Psoas muscle (tissue), 7 donors: ENCODE measurements at regions not wholly inside any gene's neighbourhood (a gene's known extent, or its start where the extent isn't known, plus 50 kb on each side); places are given as distances from the start of the nearest gene placed in this dataset.

Experiments used
- ATAC-seq, 4 donors: fragments of 200-7000 bp; cut with Tn5 transposase; one replicate each; pipeline ENCODE4 v1.9.1; 2020; ENCODE audit warnings: moderate library complexity in 3 of 4, mild to moderate bottlenecking in 2 of 4
- DNase-seq, 2 donors: peaks; one replicate each; pipeline ENCODE4 v3.0.0-alpha.2; 2020
- H3K27ac ChIP-seq: fragments of 200-600 bp; one replicate; pipeline ENCODE4 v1.8.0; 2022
- H3K27me3 ChIP-seq, 3 donors: fragments of 200-600 bp in 1 of 3; one replicate each; pipeline versions ENCODE4 v1.6.1 to v1.8.0; 2013 to 2022; ENCODE audit warnings: low read length in 2 of 3, mild to moderate bottlenecking in 2 of 3, moderate library complexity in 1 of 3; ENCODE audit not compliant: insufficient read depth in 3 of 3
- H3K36me3 ChIP-seq, 2 donors: fragments of 200-600 bp in 1 of 2; one replicate each; pipeline versions ENCODE4 v1.6.1 to v1.8.0; 2013 to 2022; ENCODE audit warnings: low read depth in 1 of 2, mild to moderate bottlenecking in 1 of 2, moderate library complexity in 1 of 2; ENCODE audit not compliant: insufficient read depth in 1 of 2
- H3K4me1 ChIP-seq: fragments of 200-600 bp; one replicate; pipeline ENCODE4 v1.8.0; 2022
- H3K4me3 ChIP-seq: fragments of 200-600 bp; one replicate; pipeline ENCODE4 v1.8.0; 2022; ENCODE audit warnings: mild to moderate bottlenecking
- H3K9me3 ChIP-seq: fragments of 200-600 bp; one replicate; pipeline ENCODE4 v1.8.0; 2022
- WGBS, 3 donors: extraction: QIAGEN DNeasy Blood & Tissue Kit; methylation state at CpG; one replicate each; pipeline versions ENCODE4 v1.1.6 to v1.1.7; 2013; 5-methylcytosine and 5-hydroxymethylcytosine counted together
- intact Hi-C, 2 donors: fragments of 100-400 bp; cut with DNase I; formaldehyde crosslinking; loops; one replicate each; pipeline versions ENCODE4 v1.11.0 to v1.14.2; 2022
- TF ChIP-seq, protein P1 (sequence below): fragments of 200-600 bp; IDR thresholded peaks from one replicate; pipeline ENCODE4 v1.8.0; 2022; ENCODE audit warnings: antibody characterized with exemption
- donor health status: healthy with polysubstance abuse.
- donor health status: DM: no; HTN: no; CAD: no; lungs with moderate emphysema.
- donor health status: Bipolar disorder and iron deficiency.
- donor health status: healthy.
- donor health status: DM: yes; HTN: yes; CAD: no.
- donor health status: DM: no; HTN: no; CAD: no.
- donor health status: DM: yes; HTN: yes; CAD: no.

DNA sequence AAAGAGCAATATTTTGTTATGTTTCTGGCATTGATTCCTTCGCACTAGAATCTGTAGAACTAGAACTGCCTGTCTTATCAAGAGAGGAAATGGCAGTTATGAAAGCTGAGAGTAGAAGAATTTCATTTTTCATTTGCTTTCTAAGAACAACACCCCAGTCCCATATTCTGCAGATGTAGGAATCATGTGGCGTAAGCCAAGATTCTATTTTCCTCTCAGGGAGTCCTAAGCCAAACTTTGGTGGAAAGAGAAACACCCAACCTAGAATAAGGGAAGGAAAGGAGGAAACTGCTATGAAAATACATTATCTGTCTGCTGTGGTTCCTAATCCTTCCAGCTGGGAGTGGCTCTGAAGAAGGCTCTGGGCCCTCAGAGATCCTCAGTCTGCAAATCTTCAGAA is 1176.9 kb upstream of the C9orf72 start:
- intact Hi-C loops = no loop called here
- peaks cover 2% of the 10 kb centered on the region for H3K9me3 ChIP-seq
- H3K4me3 ChIP-seq = no peak overlapping the region
- H3K27me3 ChIP-seq = no peaks in the 10 kb centered on the region
- no peak for ATAC-seq
- H3K36me3 ChIP-seq = no peaks in the 10 kb centered on the region
- DNase-seq = no peak
- no peaks in the 10 kb centered on the region for H3K4me1 ChIP-seq
- TF ChIP-seq, protein P1, sequence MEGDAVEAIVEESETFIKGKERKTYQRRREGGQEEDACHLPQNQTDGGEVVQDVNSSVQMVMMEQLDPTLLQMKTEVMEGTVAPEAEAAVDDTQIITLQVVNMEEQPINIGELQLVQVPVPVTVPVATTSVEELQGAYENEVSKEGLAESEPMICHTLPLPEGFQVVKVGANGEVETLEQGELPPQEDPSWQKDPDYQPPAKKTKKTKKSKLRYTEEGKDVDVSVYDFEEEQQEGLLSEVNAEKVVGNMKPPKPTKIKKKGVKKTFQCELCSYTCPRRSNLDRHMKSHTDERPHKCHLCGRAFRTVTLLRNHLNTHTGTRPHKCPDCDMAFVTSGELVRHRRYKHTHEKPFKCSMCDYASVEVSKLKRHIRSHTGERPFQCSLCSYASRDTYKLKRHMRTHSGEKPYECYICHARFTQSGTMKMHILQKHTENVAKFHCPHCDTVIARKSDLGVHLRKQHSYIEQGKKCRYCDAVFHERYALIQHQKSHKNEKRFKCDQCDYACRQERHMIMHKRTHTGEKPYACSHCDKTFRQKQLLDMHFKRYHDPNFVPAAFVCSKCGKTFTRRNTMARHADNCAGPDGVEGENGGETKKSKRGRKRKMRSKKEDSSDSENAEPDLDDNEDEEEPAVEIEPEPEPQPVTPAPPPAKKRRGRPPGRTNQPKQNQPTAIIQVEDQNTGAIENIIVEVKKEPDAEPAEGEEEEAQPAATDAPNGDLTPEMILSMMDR = no peak
- WGBS, 3 donors = 83 to 92% (median 86%) methylated on average over 2 of the region's 2 CpGs
- H3K27ac ChIP-seq = no peak overlapping the region

- Histone ChIP-seq H3K27me3 (no peaks in the 10 kb centered on the region), H3K4me3 (no peak overlapping the region), H3K9me3 (no peaks in the 10 kb centered on the region), H3K36me3 (no peaks in the 10 kb centered on the region), H3K4me1 (no peaks in the 10 kb centered on the region), H3K27ac (no peak overlapping the region)
- TF ChIP-seq, protein P1 = no peak
- DNase-seq = no peak
- intact Hi-C loops = no loop called here
- no peak for ATAC-seq
- 21 to 42% (median 30%) methylated on average over 1 of the region's 1 CpG for WGBS, 3 donors
These were observed 1185.1 kb upstream of the C9orf72 start for GRCh38 chr9:28758341-28758740.

GRCh38 chr9:28758971-28759370 is 1185.7 kb upstream of the C9orf72 start:
- Histone ChIP-seq H3K27me3 (no peaks in the 10 kb centered on the region), H3K9me3 (no peaks in the 10 kb centered on the region), H3K4me3 (no peak overlapping the region), H3K27ac (no peak overlapping the region), H3K4me1 (no peaks in the 10 kb centered on the region), H3K36me3 (no peaks in the 10 kb centered on the region)
- DNase-seq = no peak
- WGBS, 3 donors = 27 to 67% (median 28%) methylated on average over 1 of the region's 1 CpG
- no peak for ATAC-seq
- intact Hi-C loops = no loop called here
- TF ChIP-seq, protein P1 = no peak

DNA sequence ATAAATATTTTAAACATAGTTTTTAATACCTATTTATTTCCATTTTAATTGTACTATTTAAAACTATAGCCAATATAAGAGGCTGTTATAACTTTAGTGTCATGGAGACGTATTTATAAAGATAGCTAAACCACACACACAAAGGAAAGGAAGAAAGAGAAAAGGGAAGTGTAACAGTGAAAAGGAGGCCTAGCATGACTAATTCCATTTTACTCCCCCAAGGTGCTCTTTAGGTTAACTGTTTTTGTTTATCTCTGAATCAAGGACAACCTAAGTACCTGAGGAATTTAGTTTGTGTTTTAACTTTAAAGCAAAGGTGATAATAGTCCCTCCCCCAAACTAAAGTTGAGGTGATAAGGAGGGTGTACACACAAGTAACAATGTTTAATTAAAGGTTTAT is 1188.9 kb upstream of the C9orf72 start:
- Histone ChIP-seq H3K36me3 (no peaks in the 10 kb centered on the region), H3K4me1 (no peaks in the 10 kb centered on the region), H3K9me3 (no peaks in the 10 kb centered on the region), H3K27ac (no peak overlapping the region), H3K4me3 (no peak overlapping the region), H3K27me3 (no peaks in the 10 kb centered on the region)
- no peak for DNase-seq
- ATAC-seq = no peak
- intact Hi-C loops = loop anchor here (5.0 to 10.0 kb wide), 2 partner anchors 50 to 57 kb away; no protein-coding TSS in a partner anchor
- 68 to 84% (median 69%) methylated on average over 1 of the region's 1 CpG for WGBS, 3 donors
- TF ChIP-seq, protein P1 = no peak

DNA sequence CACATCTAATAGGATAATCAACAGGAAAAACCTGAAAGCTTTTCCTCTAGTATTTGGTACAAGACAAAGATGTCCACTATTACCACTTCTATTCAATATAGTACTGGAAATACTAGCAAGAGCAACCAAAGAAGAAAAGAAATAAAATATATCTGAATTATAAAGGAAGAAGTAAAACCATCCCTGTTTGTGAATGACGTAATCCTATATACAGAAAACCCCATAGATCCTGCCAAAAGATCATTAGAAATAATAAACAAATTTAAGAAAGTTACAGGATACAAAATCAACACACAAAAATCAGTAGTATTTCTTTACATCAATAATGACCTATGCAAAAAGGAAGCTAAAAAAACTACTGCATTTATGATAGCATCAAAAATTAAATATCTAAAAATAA is 1191.3 kb upstream of the C9orf72 start:
- intact Hi-C loops = loop anchor here (5.0 to 10.0 kb wide), 2 partner anchors 52 to 60 kb away; no protein-coding TSS in a partner anchor
- DNase-seq (no peak), ATAC-seq (no peak)
- no peaks in the 10 kb centered on the region for H3K36me3 ChIP-seq
- no peaks in the 10 kb centered on the region for H3K4me1 ChIP-seq
- TF ChIP-seq, protein P1 = no peak
- no peaks in the 10 kb centered on the region for H3K27me3 ChIP-seq
- H3K4me3 ChIP-seq = no peak overlapping the region
- no peak overlapping the region for H3K27ac ChIP-seq
- WGBS, 3 donors = 85 to 93% (median 86%) methylated on average over 1 of the region's 1 CpG
- H3K9me3 ChIP-seq = no peaks in the 10 kb centered on the region
